Body of pancreas (tissue), 4 donors: ENCODE measurements at regions not wholly inside any gene's neighbourhood (a gene's known extent, or its start where the extent isn't known, plus 50 kb on each side); places are given as distances from the start of the nearest gene placed in this dataset.

ENCODE experiments used
- ATAC-seq: fragments of 150-250 bp; one replicate; pipeline ENCODE4 v1.9.1; 2016
- DNase-seq, 4 donors: peaks; one replicate each; pipeline ENCODE4 v3.0.0-alpha.2; 2019
- H3K27ac ChIP-seq, 4 donors: fragments of 200-600 bp; sonication (generic); 1 replicate in 3 of 4; 2 replicates in 1 of 4; pipeline versions ENCODE4 v1.5.1 to v1.6.1; 2016 to 2019; ENCODE audit warnings: mild to moderate bottlenecking in 1 of 4, mixed read lengths in 1 of 4, moderate library complexity in 1 of 4
- H3K27me3 ChIP-seq, 2 donors: fragments of 200-600 bp; sonication (generic); one replicate each; pipeline ENCODE4 v1.6.0; 2016; ENCODE audit warnings: mild to moderate bottlenecking in 1 of 2
- H3K36me3 ChIP-seq, 2 donors: fragments of 200-600 bp; sonication (generic); replicated peaks in 1 of 2; 2 replicates each; pipeline ENCODE4 v1.5.1; 2016; ENCODE audit warnings: low read depth in 2 of 2; ENCODE audit not compliant: insufficient read depth in 1 of 2
- H3K4me1 ChIP-seq: fragments of 200-600 bp; sonication (generic); one replicate; pipeline ENCODE4 v1.6.0; 2016
- H3K4me3 ChIP-seq, 2 donors: fragments of 200-600 bp; sonication (generic); 1 replicate in 1 of 2; 2 replicates in 1 of 2; pipeline ENCODE4 v1.5.1; 2016 to 2019
- H3K9me3 ChIP-seq, 3 donors: fragments of 200-600 bp; sonication (generic); 1 replicate in 2 of 3; 2 replicates in 1 of 3; pipeline ENCODE4 v1.5.1; 2016
- POLR2A ChIP-seq, 3 donors: fragments of 450-650 bp; IDR thresholded peaks; one replicate each; pipeline ENCODE4 v1.6.1; 2016; ENCODE audit warnings: antibody characterized with exemption in 3 of 3, mild to moderate bottlenecking in 2 of 3
- WGBS, 2 donors: methylation state at CpG; one replicate each; pipeline ENCODE4 v1.1.5; 2017; 5-methylcytosine and 5-hydroxymethylcytosine counted together
- intact Hi-C: fragments of 100-400 bp; cut with DNase I; formaldehyde crosslinking; loops from one replicate; pipeline ENCODE4 v1.15.1; 2023
- TF ChIP-seq, protein P1 (sequence below), 7 experiments: fragments of 450-650 bp in 4 of 7; fragments of 200-600 bp in 3 of 7; sonication (generic) in 3 of 7; IDR thresholded peaks; one replicate each; pipeline ENCODE4 v1.5.1; 2016 to 2019; ENCODE audit warnings: antibody characterized with exemption in 7 of 7

DNA sequence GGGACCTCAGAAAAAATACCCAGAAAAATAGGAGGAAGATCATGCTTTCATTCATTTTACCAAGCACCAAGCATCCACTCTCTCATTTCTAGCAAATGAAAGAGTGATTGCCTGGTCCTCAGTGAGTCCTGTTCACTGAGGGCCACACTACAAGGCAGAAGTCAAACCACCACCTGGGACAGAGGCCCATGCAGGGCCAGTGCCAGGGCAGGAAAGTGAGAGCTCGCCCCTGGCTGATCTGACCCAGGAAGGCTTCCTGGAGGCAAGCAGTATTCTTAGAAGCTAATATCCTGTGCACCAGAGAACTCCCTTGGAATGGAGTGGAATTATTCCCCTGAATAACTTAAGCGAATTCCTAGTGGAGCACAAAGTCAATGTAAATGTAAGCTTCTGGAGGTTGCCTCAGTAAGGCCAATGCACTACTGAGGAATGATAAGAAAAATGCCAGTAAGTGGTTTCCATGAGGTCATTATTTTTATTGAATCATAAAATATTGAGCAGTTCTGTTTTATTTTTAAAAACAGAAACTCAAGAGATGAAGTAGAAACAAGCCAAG lies 191.6 kb upstream of the ID2 start:
- intact Hi-C loops: no loop called here
- peaks cover 55% of the 10 kb centered on the region for H3K4me1 ChIP-seq

DNA sequence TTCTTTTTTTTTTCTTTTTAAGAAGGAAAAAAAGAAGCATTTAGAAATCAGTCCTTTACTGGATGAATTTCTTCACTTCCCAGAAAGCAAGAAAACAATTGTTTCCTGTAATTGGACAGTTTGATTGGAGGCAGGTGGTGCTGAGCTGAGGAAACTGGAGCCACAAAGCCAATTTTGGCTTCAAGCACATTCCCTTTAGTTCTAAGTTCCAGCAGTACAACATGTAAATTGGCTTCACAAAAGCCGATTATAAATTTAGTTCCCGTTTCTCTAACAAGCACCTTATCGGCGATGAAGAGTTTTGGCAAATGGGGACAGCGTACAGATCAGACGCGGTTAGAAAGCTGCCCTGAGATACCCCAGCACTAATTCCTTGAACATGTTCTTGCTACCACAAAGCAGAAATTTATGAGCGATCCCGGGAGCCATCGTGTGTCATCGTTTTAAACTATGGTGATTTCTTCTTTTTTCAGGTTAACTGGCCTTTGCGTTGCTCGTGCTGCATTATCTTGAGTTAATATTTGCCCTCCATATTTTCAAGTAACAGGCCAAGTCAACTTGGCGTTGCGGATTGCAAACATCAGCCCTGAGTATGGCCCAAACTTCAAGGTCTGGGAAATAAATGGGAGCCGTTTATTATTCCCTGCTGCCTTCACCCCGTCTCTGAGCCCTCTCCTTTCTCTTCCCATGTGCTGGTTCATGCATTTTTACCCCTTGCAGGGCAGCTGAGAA lies 190.4 kb upstream of the ID2 start:
- 13 to 16% methylated on average over 17 of the region's 17 CpGs for WGBS, 2 donors
- Histone ChIP-seq H3K9me3 (no peaks in the 10 kb centered on the region), H3K4me1 (peaks cover 66% of the 10 kb centered on the region), H3K27me3 (no peaks in the 10 kb centered on the region), H3K36me3 (no peaks in the 10 kb centered on the region), H3K4me3 (no peak overlapping the region), H3K27ac (peak overlapping the region; percentile 12 to 69 (median 62))
- no peak for TF ChIP-seq POLR2A (IDR thresholded peaks at IDR 0.05)
- TF ChIP-seq, protein P1, sequence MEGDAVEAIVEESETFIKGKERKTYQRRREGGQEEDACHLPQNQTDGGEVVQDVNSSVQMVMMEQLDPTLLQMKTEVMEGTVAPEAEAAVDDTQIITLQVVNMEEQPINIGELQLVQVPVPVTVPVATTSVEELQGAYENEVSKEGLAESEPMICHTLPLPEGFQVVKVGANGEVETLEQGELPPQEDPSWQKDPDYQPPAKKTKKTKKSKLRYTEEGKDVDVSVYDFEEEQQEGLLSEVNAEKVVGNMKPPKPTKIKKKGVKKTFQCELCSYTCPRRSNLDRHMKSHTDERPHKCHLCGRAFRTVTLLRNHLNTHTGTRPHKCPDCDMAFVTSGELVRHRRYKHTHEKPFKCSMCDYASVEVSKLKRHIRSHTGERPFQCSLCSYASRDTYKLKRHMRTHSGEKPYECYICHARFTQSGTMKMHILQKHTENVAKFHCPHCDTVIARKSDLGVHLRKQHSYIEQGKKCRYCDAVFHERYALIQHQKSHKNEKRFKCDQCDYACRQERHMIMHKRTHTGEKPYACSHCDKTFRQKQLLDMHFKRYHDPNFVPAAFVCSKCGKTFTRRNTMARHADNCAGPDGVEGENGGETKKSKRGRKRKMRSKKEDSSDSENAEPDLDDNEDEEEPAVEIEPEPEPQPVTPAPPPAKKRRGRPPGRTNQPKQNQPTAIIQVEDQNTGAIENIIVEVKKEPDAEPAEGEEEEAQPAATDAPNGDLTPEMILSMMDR (IDR thresholded peaks at IDR 0.05): no peak
- intact Hi-C loops: no loop called here
- peak in 3 of 4 donors; percentile 31 to 50 (median 44) for DNase-seq
- ATAC-seq: no peak

More for the DNA sequence above, 191.6 kb upstream of the ID2 start:
- Histone ChIP-seq H3K27ac (peak overlapping the region in 3 of 4 donors; percentile 39 to 69 (median 68)), H3K9me3 (no peaks in the 10 kb centered on the region), H3K4me3 (no peak overlapping the region), H3K27me3 (no peaks in the 10 kb centered on the region), H3K36me3 (no peaks in the 10 kb centered on the region)
- no peak for DNase-seq
- ATAC-seq: no peak
- 87 to 96% methylated on average over 2 of the region's 2 CpGs for WGBS, 2 donors
- no peak for TF ChIP-seq POLR2A (IDR thresholded peaks at IDR 0.05)
- TF ChIP-seq, protein P1 (IDR thresholded peaks at IDR 0.05): no peak

DNA sequence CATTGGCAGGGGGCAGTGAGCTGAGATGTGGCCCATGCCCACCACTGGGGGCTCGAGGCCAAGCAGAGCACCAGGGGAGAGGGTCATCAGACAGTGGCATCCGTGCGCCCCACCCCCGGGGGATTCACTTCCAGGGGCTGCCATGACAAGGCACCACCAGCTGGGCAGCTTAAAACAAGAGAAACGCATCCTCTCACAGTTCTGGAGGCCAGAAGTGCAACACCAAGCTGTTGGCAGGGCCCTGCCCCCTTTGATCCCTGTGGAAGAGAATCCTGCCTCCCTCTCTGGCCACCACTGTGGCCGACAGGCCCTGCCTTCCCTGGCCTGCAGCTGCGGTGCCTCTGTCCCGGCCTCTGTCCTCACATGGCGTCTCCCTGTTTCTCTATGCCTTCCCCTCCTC lies 187.7 kb upstream of the ID2 start:
- DNase-seq (no peak), ATAC-seq (no peak)
- no peak overlapping the region for H3K4me3 ChIP-seq
- TF ChIP-seq POLR2A (IDR thresholded peaks at IDR 0.05): no peak
- TF ChIP-seq, protein P1 (IDR thresholded peaks at IDR 0.05): no peak
- WGBS, 2 donors: 80 to 82% methylated on average over 7 to 9 of the region's 9 CpGs
- no peaks in the 10 kb centered on the region for H3K27me3 ChIP-seq
- no peaks in the 10 kb centered on the region for H3K36me3 ChIP-seq
- H3K27ac ChIP-seq: peak overlapping the region in 3 of 4 donors; percentile 68 to 69 (median 68)
- no peaks in the 10 kb centered on the region for H3K9me3 ChIP-seq
- intact Hi-C loops: no loop called here
- H3K4me1 ChIP-seq: peaks cover 67% of the 10 kb centered on the region

DNA sequence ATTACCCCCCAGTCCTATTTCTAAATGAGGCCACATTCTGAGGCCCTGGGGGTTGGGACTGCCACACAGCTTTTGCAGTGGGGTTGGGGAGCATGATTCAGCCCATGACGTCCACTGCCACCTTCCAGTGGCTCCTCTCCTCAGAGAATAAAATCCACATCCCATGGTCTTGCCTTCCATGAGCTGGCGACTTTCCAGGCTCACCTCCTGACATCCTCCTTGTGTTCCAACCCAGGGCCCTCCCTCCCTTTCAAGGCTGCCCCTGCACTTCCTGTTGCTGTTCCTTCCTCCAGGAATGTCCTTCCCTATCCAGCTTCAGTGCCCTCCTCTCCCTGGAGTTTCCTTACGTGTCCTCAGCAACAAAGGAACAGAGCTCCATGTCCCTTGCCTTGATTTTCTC lies 187.3 kb upstream of the ID2 start:
- intact Hi-C loops: no loop called here
- 72 to 87% methylated on average over 3 of the region's 3 CpGs for WGBS, 2 donors
- peaks cover 70% of the 10 kb centered on the region for H3K4me1 ChIP-seq

More for the DNA sequence above, 187.3 kb upstream of the ID2 start:
- DNase-seq: peak in 2 of 4 donors; percentile 35 to 41
- Histone ChIP-seq H3K9me3 (no peaks in the 10 kb centered on the region), H3K27me3 (no peaks in the 10 kb centered on the region), H3K4me3 (no peak overlapping the region), H3K36me3 (no peaks in the 10 kb centered on the region), H3K27ac (peak overlapping the region in 3 of 4 donors; percentile 68 to 69 (median 68))
- ATAC-seq: no peak
- no peak for TF ChIP-seq POLR2A (IDR thresholded peaks at IDR 0.05)
- TF ChIP-seq, protein P1 (IDR thresholded peaks at IDR 0.05): no peak
